DMS 273 (cell line): ENCODE measurements at regions not wholly inside any gene's neighbourhood (a gene's known extent, or its start where the extent isn't known, plus 50 kb on each side); places are given as distances from the start of the nearest gene placed in this dataset.

Experiments
- DNase-seq: peaks from one replicate; lab custom pipeline; 2025; ENCODE audit not compliant: unreplicated experiment; lab: John Stamatoyannopoulos, UW

GRCh38 chr6:114471450-114471849 lies 128.6 kb upstream of the HS3ST5 start:
- DNase-seq = no peak

GRCh38 chr6:114467931-114468330 lies 125.1 kb upstream of the HS3ST5 start:
- DNase-seq = no peak

- DNase-seq = no peak
These were observed 122.7 kb upstream of the HS3ST5 start for GRCh38 chr6:114465511-114465910.

- DNase-seq = no peak
These were observed 111.0 kb upstream of the HS3ST5 start for GRCh38 chr6:114453737-114454276.

- DNase-seq = peak; percentile 8
These were observed 110.1 kb upstream of the HS3ST5 start for GRCh38 chr6:114452785-114453401.

- DNase-seq = no peak
These were observed 107.8 kb upstream of the HS3ST5 start for GRCh38 chr6:114450631-114451030.

- no peak for DNase-seq
These were observed 106.8 kb upstream of the HS3ST5 start for GRCh38 chr6:114449659-114450058.

GRCh38 chr6:114446342-114446741 lies 103.5 kb upstream of the HS3ST5 start:
- DNase-seq = peak; percentile 30

- DNase-seq = peak; percentile 83
These were observed 103.0 kb upstream of the HS3ST5 start for GRCh38 chr6:114445846-114446245.

GRCh38 chr6:114439411-114439810 lies 96.6 kb upstream of the HS3ST5 start:
- DNase-seq = no peak

GRCh38 chr6:114437235-114437634 lies 94.4 kb upstream of the HS3ST5 start:
- no peak for DNase-seq

GRCh38 chr6:114436691-114437090 lies 93.9 kb upstream of the HS3ST5 start:
- no peak for DNase-seq

GRCh38 chr6:114435985-114436384 lies 93.2 kb upstream of the HS3ST5 start:
- no peak for DNase-seq

- DNase-seq = peak; percentile 95
These were observed 89.6 kb upstream of the HS3ST5 start for GRCh38 chr6:114432400-114432799.

- DNase-seq = peak; percentile 68
These were observed 88.8 kb upstream of the HS3ST5 start for GRCh38 chr6:114431641-114432040.

GRCh38 chr6:114430534-114431124 lies 87.8 kb upstream of the HS3ST5 start:
- peak; percentile 93 for DNase-seq

- peak; percentile 12 for DNase-seq
These were observed 85.5 kb upstream of the HS3ST5 start for GRCh38 chr6:114428341-114428740.

GRCh38 chr6:114421199-114421598 lies 78.4 kb upstream of the HS3ST5 start:
- no peak for DNase-seq

GRCh38 chr6:114419175-114419574 lies 76.4 kb upstream of the HS3ST5 start:
- DNase-seq = no peak

- DNase-seq = no peak
These were observed 75.6 kb upstream of the HS3ST5 start for GRCh38 chr6:114418304-114418972.

GRCh38 chr6:114407426-114408035 lies 64.7 kb upstream of the HS3ST5 start:
- DNase-seq = peak; percentile 65
